DMS 273 (cell line): ENCODE measurements at regions not wholly inside any gene's neighbourhood (a gene's known extent, or its start where the extent isn't known, plus 50 kb on each side); places are given as distances from the start of the nearest gene placed in this dataset.

Source experiments
- DNase-seq: peaks from one replicate; lab custom pipeline; 2025; ENCODE audit not compliant: unreplicated experiment; lab: John Stamatoyannopoulos, UW

- no peak for DNase-seq
Observed at GRCh38 chr21:17427157-17427556, 85.7 kb upstream of the CXADR start.

GRCh38 chr21:17427831-17428483 is 84.9 kb upstream of the CXADR start:
- DNase-seq, result no peak

- no peak for DNase-seq
Observed at GRCh38 chr21:17428484-17428869, 84.4 kb upstream of the CXADR start.

- DNase-seq, result no peak
Observed at GRCh38 chr21:17428980-17429379, 83.9 kb upstream of the CXADR start.

- no peak for DNase-seq
Observed at GRCh38 chr21:17429936-17430335, 82.9 kb upstream of the CXADR start.

GRCh38 chr21:17432732-17433057 is 80.1 kb upstream of the CXADR start:
- DNase-seq, result no peak

- DNase-seq, result no peak
Observed at GRCh38 chr21:17433730-17434129, 79.1 kb upstream of the CXADR start.

GRCh38 chr21:17435565-17436543 is 77.0 kb upstream of the CXADR start:
- DNase-seq, result no peak

GRCh38 chr21:17436626-17437111 is 76.2 kb upstream of the CXADR start:
- no peak for DNase-seq

- peak; percentile 48 for DNase-seq
Observed at GRCh38 chr21:17438635-17439034, 74.2 kb upstream of the CXADR start.

- no peak for DNase-seq
Observed at GRCh38 chr21:17440969-17441368, 71.9 kb upstream of the CXADR start.

- peak; percentile 12 for DNase-seq
Observed at GRCh38 chr21:17441370-17441769, 71.5 kb upstream of the CXADR start.

- no peak for DNase-seq
Observed at GRCh38 chr21:17442165-17442564, 70.7 kb upstream of the CXADR start.

- DNase-seq, result no peak
Observed at GRCh38 chr21:17444828-17445227, 68.0 kb upstream of the CXADR start.

GRCh38 chr21:17446737-17447136 is 66.1 kb upstream of the CXADR start:
- DNase-seq, result no peak

- no peak for DNase-seq
Observed at GRCh38 chr21:17449701-17450100, 63.1 kb upstream of the CXADR start.

- peak; percentile 46 for DNase-seq
Observed at GRCh38 chr21:17451364-17451891, 61.4 kb upstream of the CXADR start.

- peak; percentile 97 for DNase-seq
Observed at GRCh38 chr21:17454315-17455027, 58.4 kb upstream of the CXADR start.

- DNase-seq, result no peak
Observed at GRCh38 chr21:17455028-17455353, 57.9 kb upstream of the CXADR start.

- DNase-seq, result peak; percentile 30
Observed at GRCh38 chr21:17455451-17455850, 57.4 kb upstream of the CXADR start.

GRCh38 chr21:17458279-17458678 is 54.6 kb upstream of the CXADR start:
- no peak for DNase-seq
